Tibial nerve (tissue), 4 donors: ENCODE measurements at regions not wholly inside any gene's neighbourhood (a gene's known extent, or its start where the extent isn't known, plus 50 kb on each side); places are given as distances from the start of the nearest gene placed in this dataset.

Experiments used
- DNase-seq, 2 donors: peaks; one replicate each; pipeline ENCODE4 v3.0.0-alpha.2; 2019; ENCODE audit warnings: low spot score in 2 of 2
- H3K27ac ChIP-seq, 4 donors: fragments of 200-600 bp; sonication (generic) in 3 of 4; one replicate each; pipeline ENCODE4 v1.5.1; 2017 to 2019; ENCODE audit warnings: mild to moderate bottlenecking in 1 of 4
- H3K27me3 ChIP-seq, 2 donors: fragments of 200-600 bp; sonication (generic) in 1 of 2; one replicate each; pipeline versions ENCODE4 v1.5.1 to v1.6.0; 2017 to 2019
- H3K36me3 ChIP-seq, 3 donors: fragments of 200-600 bp; sonication (generic); one replicate each; pipeline ENCODE4 v1.5.1; 2018 to 2019
- H3K4me1 ChIP-seq, 4 donors: fragments of 200-600 bp; sonication (generic) in 3 of 4; one replicate each; pipeline ENCODE4 v1.5.1; 2017 to 2019
- H3K4me3 ChIP-seq, 4 donors: fragments of 200-600 bp; sonication (generic) in 3 of 4; one replicate each; pipeline ENCODE4 v1.5.1; 2017 to 2019; ENCODE audit warnings: mild to moderate bottlenecking in 1 of 4, moderate library complexity in 1 of 4
- H3K9me3 ChIP-seq, 4 donors: fragments of 200-600 bp; sonication (generic) in 3 of 4; one replicate each; pipeline ENCODE4 v1.5.1; 2017 to 2019
- EP300 ChIP-seq, 2 donors: sonication (generic); formaldehyde crosslinking; IDR thresholded peaks; one replicate each; pipeline ENCODE4 v1.6.1; 2017; ENCODE audit warnings: antibody characterized with exemption in 2 of 2, mild to moderate bottlenecking in 1 of 2
- POLR2A ChIP-seq, 2 donors: fragments of 450-650 bp; IDR thresholded peaks; one replicate each; pipeline ENCODE4 v1.6.1; 2017; ENCODE audit warnings: antibody characterized with exemption in 2 of 2, mild to moderate bottlenecking in 2 of 2, moderate library complexity in 2 of 2
- WGBS, 2 donors: methylation state at CpG; one replicate each; pipeline ENCODE4 v1.1.5; 2018; 5-methylcytosine and 5-hydroxymethylcytosine counted together
- TF ChIP-seq, protein P1 (sequence below), 5 experiments: fragments of 200-600 bp in 3 of 5; fragments of 450-650 bp in 2 of 5; sonication (generic) in 3 of 5; IDR thresholded peaks; one replicate each; pipeline ENCODE4 v1.5.1; 2016 to 2019; ENCODE audit warnings: antibody characterized with exemption in 5 of 5, mild to moderate bottlenecking in 3 of 5, moderate library complexity in 2 of 5

DNA sequence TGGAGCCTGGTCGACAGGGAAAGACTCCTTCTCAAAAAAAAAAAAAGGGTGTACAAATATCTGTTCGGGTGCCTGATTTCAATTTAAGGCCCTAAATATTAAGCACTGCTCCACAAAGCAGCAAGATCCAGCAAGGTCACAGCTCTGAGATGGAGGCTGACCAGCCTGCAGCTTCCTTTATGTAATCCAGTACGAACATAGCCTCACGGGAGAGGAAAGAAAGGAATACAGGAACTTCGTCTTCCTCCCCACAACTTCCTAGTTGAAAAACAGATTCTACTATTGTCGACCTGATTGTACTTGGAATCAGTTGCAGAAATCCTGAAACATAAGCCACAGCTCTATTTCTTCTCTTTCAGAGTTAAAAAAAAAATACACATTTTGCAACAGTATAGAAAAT is 53.5 kb upstream of the TBC1D9 start:
- Histone ChIP-seq H3K9me3 (no peaks in the 10 kb centered on the region), H3K4me3 (no peak overlapping the region), H3K27me3 (no peaks in the 10 kb centered on the region), H3K27ac (no peak overlapping the region), H3K4me1 (peaks cover 0 to 27% (median 14%) of the 10 kb centered on the region in 4 donors), H3K36me3 (no peaks in the 10 kb centered on the region)
- TF ChIP-seq, protein P1, sequence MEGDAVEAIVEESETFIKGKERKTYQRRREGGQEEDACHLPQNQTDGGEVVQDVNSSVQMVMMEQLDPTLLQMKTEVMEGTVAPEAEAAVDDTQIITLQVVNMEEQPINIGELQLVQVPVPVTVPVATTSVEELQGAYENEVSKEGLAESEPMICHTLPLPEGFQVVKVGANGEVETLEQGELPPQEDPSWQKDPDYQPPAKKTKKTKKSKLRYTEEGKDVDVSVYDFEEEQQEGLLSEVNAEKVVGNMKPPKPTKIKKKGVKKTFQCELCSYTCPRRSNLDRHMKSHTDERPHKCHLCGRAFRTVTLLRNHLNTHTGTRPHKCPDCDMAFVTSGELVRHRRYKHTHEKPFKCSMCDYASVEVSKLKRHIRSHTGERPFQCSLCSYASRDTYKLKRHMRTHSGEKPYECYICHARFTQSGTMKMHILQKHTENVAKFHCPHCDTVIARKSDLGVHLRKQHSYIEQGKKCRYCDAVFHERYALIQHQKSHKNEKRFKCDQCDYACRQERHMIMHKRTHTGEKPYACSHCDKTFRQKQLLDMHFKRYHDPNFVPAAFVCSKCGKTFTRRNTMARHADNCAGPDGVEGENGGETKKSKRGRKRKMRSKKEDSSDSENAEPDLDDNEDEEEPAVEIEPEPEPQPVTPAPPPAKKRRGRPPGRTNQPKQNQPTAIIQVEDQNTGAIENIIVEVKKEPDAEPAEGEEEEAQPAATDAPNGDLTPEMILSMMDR (IDR thresholded peaks at IDR 0.05) = no peak
- TF ChIP-seq EP300 (IDR thresholded peaks at IDR 0.05) = peak; percentile 30 to 54
- peak in 1 of 2 donors; percentile 11 for DNase-seq
- 47 to 61% methylated on average over 6 of the region's 6 CpGs for WGBS, 2 donors

DNA sequence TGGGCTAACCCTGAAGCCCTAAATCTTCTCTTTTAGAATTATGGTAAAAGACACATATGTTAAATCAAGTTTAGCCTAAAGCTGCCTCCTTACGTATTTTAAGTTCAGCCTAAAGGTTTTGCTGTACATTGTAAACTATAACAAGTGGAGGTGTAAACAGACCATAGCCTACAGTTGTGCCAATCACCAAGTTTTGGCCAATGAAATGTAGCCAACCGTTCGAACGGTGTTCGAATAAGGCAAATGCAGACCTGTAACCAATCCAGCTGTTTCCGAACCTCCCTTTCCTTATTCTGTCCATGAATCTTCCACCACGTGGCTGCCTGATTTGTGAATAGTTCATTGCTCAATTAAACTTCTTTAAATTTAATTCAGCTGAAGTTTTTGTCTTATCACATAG is 52.1 kb upstream of the TBC1D9 start:
- 59 to 68% methylated on average over 7 of the region's 7 CpGs for WGBS, 2 donors
- peak overlapping the region in 1 of 4 donors; percentile 58 for H3K27ac ChIP-seq

DNA sequence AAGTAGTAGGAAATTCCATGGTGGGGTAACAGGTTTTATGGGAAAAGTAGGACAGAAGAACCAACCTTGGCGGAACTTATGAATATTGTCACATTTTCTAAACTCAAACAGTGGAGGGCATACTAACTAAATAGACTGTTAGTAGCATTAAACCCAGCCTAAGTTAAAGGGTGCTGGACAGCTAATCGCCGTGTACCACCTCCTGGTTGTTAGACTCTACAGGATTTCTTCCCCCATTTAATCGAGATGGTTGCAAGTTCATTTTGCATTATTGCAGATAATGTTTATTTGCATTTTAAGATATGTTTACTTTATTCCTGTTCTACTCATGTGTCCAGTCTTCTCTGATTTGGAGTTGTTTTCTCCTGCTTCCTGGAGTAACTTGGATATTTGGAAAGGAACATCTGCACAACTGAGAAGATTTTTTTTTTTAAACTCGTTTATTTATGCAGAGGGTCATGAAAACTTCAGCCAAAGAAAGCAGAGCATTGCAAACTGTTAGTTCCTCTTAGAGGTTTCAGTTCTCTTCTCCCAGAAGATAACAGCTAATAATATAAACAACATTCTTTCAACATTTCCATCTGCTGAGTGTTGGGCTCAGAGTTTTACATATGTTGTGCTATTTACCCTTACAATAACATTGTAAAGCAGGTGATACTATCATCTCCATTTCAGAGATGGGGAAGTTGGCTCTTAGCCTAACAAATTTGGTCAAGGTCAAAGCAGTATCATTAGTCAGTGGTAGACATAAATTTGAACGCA is 51.5 kb upstream of the TBC1D9 start:
- Histone ChIP-seq H3K4me1 (peaks cover 0 to 27% (median 14%) of the 10 kb centered on the region in 4 donors), H3K9me3 (no peaks in the 10 kb centered on the region), H3K4me3 (no peak overlapping the region), H3K36me3 (no peaks in the 10 kb centered on the region), H3K27ac (peak overlapping the region in 1 of 4 donors; percentile 58), H3K27me3 (no peaks in the 10 kb centered on the region)
- 63% methylated on average over 6 of the region's 6 CpGs for WGBS, 2 donors
- no peak for DNase-seq
- TF ChIP-seq POLR2A (IDR thresholded peaks at IDR 0.05) = no peak
- TF ChIP-seq, protein P1 (IDR thresholded peaks at IDR 0.05) = no peak
- TF ChIP-seq EP300 (IDR thresholded peaks at IDR 0.05) = peak; percentile 15 to 40

More for the DNA sequence above, 52.1 kb upstream of the TBC1D9 start:
- Histone ChIP-seq H3K36me3 (no peaks in the 10 kb centered on the region), H3K4me1 (peaks cover 0 to 27% (median 14%) of the 10 kb centered on the region in 4 donors), H3K27me3 (no peaks in the 10 kb centered on the region), H3K4me3 (no peak overlapping the region), H3K9me3 (no peaks in the 10 kb centered on the region)
- TF ChIP-seq EP300 (IDR thresholded peaks at IDR 0.05) = no peak
- no peak for TF ChIP-seq POLR2A (IDR thresholded peaks at IDR 0.05)
- TF ChIP-seq, protein P1 (IDR thresholded peaks at IDR 0.05) = no peak
- DNase-seq = no peak

DNA sequence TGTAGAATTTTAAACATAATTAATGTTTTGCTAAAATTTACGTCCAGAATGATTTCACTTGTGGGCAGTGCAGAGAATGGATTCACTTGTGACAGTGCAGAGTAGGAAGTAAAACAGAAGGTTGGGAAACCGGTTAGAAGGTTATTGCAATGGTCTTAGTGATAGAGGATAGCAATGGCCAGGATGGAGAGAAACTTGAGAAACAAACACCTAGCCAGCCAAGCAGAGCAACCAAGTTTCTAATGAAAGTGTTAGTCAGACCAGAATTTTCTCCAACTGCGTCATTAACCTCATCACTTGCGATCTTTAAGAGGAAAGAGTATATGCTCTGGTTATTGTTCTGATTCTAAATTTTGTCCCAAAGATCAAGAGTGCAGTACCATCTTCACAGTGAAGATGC is 50.0 kb upstream of the TBC1D9 start:
- Histone ChIP-seq H3K27me3 (no peaks in the 10 kb centered on the region), H3K27ac (peak overlapping the region in 1 of 4 donors; percentile 41), H3K4me3 (no peak overlapping the region), H3K36me3 (no peaks in the 10 kb centered on the region), H3K4me1 (peaks cover 0 to 27% (median 14%) of the 10 kb centered on the region in 4 donors), H3K9me3 (no peaks in the 10 kb centered on the region)
- TF ChIP-seq EP300 (IDR thresholded peaks at IDR 0.05) (no peak), POLR2A (IDR thresholded peaks at IDR 0.05) (no peak)
- TF ChIP-seq, protein P1 (IDR thresholded peaks at IDR 0.05) = no peak
- DNase-seq = no peak
- 88 to 96% methylated on average over 4 of the region's 4 CpGs for WGBS, 2 donors
